GM13977 (cell line): ENCODE measurements at regions not wholly inside any gene's neighbourhood (a gene's known extent, or its start where the extent isn't known, plus 50 kb on each side); places are given as distances from the start of the nearest gene placed in this dataset.

Source experiments
- DNase-seq: peaks from one replicate; pipeline ENCODE4 v3.0.0; 2012; ENCODE audit warnings: low spot score
- CTCF ChIP-seq: IDR thresholded peaks from 2 replicates; pipeline ENCODE4 v1.5.1; 2012; ENCODE audit warnings: mild to moderate bottlenecking, control low read depth; ENCODE audit not compliant: insufficient read depth; ENCODE audit errors: extremely low read depth, missing control alignments
- in situ Hi-C: fragments of 300-500 bp; cut with MboI; formaldehyde crosslinking; loops from one replicate; pipeline ENCODE4 v1.12.0; 2022; ENCODE audit warnings: low sequenced_read_pairs, low pct_unique_long_range_greater_than_20kb, mixed read lengths, inconsistent platforms; ENCODE audit not compliant: unreplicated experiment

- no peak for TF ChIP-seq CTCF
- in situ Hi-C loops: no loop called here
- no peak for DNase-seq
These were observed 233.9 kb upstream of the NEGR1 start for GRCh38 chr1:72516264-72516663.

GRCh38 chr1:72498371-72498770, 216.0 kb upstream of the NEGR1 start:
- TF ChIP-seq CTCF: no peak
- no peak for DNase-seq
- in situ Hi-C loops: no loop called here

GRCh38 chr1:72489801-72490200, 207.5 kb upstream of the NEGR1 start:
- in situ Hi-C loops: no loop called here
- no peak for TF ChIP-seq CTCF
- DNase-seq: no peak

GRCh38 chr1:72485801-72486200, 203.5 kb upstream of the NEGR1 start:
- no peak for DNase-seq
- in situ Hi-C loops: no loop called here
- no peak for TF ChIP-seq CTCF

GRCh38 chr1:72483846-72484357, 201.6 kb upstream of the NEGR1 start:
- TF ChIP-seq CTCF: no peak
- in situ Hi-C loops: no loop called here
- no peak for DNase-seq

GRCh38 chr1:72482736-72483413, 200.5 kb upstream of the NEGR1 start:
- in situ Hi-C loops: no loop called here
- TF ChIP-seq CTCF: no peak
- no peak for DNase-seq
